ENCODE measurements at regions not wholly inside any gene's neighbourhood (a gene's known extent, or its start where the extent isn't known, plus 50 kb on each side); places are given as distances from the start of the nearest gene placed in this dataset.

DNA sequence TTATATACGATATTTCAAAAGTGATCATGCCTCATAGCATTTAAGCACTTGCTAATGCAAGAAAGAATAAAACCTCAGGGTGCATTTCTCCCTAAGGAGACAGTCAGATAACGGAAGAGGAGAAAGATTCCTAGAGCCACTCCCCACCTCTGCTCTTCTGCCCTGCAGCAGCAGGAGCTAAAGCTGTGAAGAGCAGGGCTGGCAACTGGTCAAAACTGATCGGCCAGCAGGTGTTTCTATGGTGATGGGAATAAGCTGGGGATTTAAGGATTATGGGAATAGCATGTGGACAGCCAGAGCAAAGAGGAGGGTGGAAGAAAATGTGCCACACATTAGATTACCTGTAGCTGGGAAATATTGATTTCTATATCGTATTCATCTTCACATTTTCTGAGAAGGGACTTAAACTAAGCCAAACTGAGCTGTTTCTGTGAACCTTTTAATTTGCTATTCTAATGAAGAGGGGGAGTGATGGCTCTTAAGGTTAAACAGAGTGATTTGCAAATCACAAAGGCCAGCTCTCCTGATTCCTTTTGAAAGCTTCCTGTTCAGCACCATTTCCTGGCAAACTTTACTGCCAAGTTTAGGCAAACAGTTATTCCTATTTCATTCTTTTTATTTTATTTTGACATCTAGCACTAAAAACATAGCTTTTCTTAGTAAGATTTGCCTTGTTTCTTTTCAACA is 268.9 kb upstream of the PFKP start:
- Histone ChIP-seq H2BK5ac (ENCODE audit: insufficient read length, low read length) (no peak overlapping the region), H3K27me3 (ENCODE audit: insufficient read depth, low read length) (no peaks in the 10 kb centered on the region), H3K79me2 (ENCODE audit: insufficient read depth, low read length) (no peaks in the 10 kb centered on the region), H2BK15ac (ENCODE audit: low read depth, low read length) (no peak overlapping the region), H4K8ac (replicated peaks; ENCODE audit: insufficient read length, low read depth, low read length) (no peak overlapping the region), H2AK5ac (ENCODE audit: insufficient read length, low read length) (no peak overlapping the region), H2BK12ac (ENCODE audit: insufficient read length, low read depth, low read length) (no peak overlapping the region), H4K91ac (ENCODE audit: insufficient read length, low read depth, low read length) (no peak overlapping the region), H3K56ac (ENCODE audit: insufficient read length, low read depth, low read length) (no peak overlapping the region), H2BK20ac (ENCODE audit: low read depth, low read length, poor library complexity, severe bottlenecking) (no peak overlapping the region), H3K23me2 (ENCODE audit: insufficient read length, low read depth, low read length, poor library complexity, severe bottlenecking) (no peaks in the 10 kb centered on the region), H3K4ac (ENCODE audit: low read depth, low read length) (no peak overlapping the region), H3K23ac (ENCODE audit: insufficient read length, low read depth, low read length) (no peak overlapping the region), H4K5ac (ENCODE audit: insufficient read length, low read depth, low read length) (no peak overlapping the region), H2BK120ac (ENCODE audit: low read depth, low read length, poor library complexity, severe bottlenecking) (no peak overlapping the region), H3K9me3 (ENCODE audit: control insufficient read depth, low read depth, low read length) (no peaks in the 10 kb centered on the region), H3T11ph (ENCODE audit: low read length) (no peak overlapping the region), H3K4me2 (ENCODE audit: insufficient read depth, insufficient read length, low read length) (no peak overlapping the region), H2AFZ (ENCODE audit: low read length) (no peak overlapping the region), H3K79me1 (ENCODE audit: insufficient read depth, low read depth, low read length, poor library complexity, severe bottlenecking) (no peaks in the 10 kb centered on the region), H3K4me1 (ENCODE audit: insufficient read depth, low read length) (no peaks in the 10 kb centered on the region; the same call in 1 of the 2 replicates), H3K18ac (ENCODE audit: insufficient read length, low read depth, low read length) (no peak overlapping the region), H3K27ac (ENCODE audit: insufficient read length, low read depth, low read length) (no peak overlapping the region), H3K14ac (ENCODE audit: insufficient read depth, low read length) (no peak overlapping the region), H3K9ac (ENCODE audit: extremely low read depth, insufficient read length, low read length) (no peak overlapping the region), H4K20me1 (ENCODE audit: control insufficient read depth, insufficient read depth, insufficient read length) (no peaks in the 10 kb centered on the region)
- DNase-seq: peak; percentile 49
- no CpG with 5 or more reads among the region's 4 CpGs for WGBS (ENCODE audit: extremely low coverage, insufficient read length, low lambda C conversion rate)
- Mint-ChIP-seq H3K27me3 (ENCODE audit: low read depth) (no peaks in the 10 kb centered on the region), H3K36me3 (ENCODE audit: insufficient read depth in 1 of 3, low read depth in 3 of 3) (peaks cover 0 to 11% (median 0%) of the 10 kb centered on the region in 3 experiments; a peak in 1 of 7 replicates), H3K4me1 (peaks cover 12 to 13% of the 10 kb centered on the region in 2 experiments), H3K4me3 (peak overlapping the region in 1 of 2 experiments; percentile 47; a peak in 1 of 5 replicates), H3K9me3 (peaks cover 10 to 15% of the 10 kb centered on the region in 2 experiments), H3K27ac (peak overlapping the region in 2 of 3 experiments; percentile 7 to 26; a peak in 3 of 7 replicates)
- TF ChIP-seq, protein P1, sequence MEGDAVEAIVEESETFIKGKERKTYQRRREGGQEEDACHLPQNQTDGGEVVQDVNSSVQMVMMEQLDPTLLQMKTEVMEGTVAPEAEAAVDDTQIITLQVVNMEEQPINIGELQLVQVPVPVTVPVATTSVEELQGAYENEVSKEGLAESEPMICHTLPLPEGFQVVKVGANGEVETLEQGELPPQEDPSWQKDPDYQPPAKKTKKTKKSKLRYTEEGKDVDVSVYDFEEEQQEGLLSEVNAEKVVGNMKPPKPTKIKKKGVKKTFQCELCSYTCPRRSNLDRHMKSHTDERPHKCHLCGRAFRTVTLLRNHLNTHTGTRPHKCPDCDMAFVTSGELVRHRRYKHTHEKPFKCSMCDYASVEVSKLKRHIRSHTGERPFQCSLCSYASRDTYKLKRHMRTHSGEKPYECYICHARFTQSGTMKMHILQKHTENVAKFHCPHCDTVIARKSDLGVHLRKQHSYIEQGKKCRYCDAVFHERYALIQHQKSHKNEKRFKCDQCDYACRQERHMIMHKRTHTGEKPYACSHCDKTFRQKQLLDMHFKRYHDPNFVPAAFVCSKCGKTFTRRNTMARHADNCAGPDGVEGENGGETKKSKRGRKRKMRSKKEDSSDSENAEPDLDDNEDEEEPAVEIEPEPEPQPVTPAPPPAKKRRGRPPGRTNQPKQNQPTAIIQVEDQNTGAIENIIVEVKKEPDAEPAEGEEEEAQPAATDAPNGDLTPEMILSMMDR (conservative IDR thresholded peaks at IDR 0.05): no peak
